ENCODE measurements at regions not wholly inside any gene's neighbourhood (a gene's known extent, or its start where the extent isn't known, plus 50 kb on each side); places are given as distances from the start of the nearest gene placed in this dataset.
"Not testable (repeated sequence)": the region's sequence is repeated elsewhere in the genome, so short reads cannot be mapped to it uniquely, and the experiment has no call there.

- DNase-seq: peak; percentile 11
These were observed 97.4 kb upstream of the CLINT1 start for GRCh38 chr5:157956271-157956885.

- DNase-seq: no peak
These were observed 96.7 kb upstream of the CLINT1 start for GRCh38 chr5:157955541-157956172.

- no peak for DNase-seq
These were observed 93.4 kb upstream of the CLINT1 start for GRCh38 chr5:157952374-157952685.

- DNase-seq: no peak
These were observed 92.9 kb upstream of the CLINT1 start for GRCh38 chr5:157951673-157952373.

- no peak for DNase-seq
These were observed 90.6 kb upstream of the CLINT1 start for GRCh38 chr5:157949520-157949919.

- DNase-seq: peak; percentile 93
These were observed 89.9 kb upstream of the CLINT1 start for GRCh38 chr5:157948738-157949410.

GRCh38 chr5:157947156-157947555 is 88.2 kb upstream of the CLINT1 start:
- DNase-seq: no peak

- DNase-seq: not testable (repeated sequence)
These were observed 86.9 kb upstream of the CLINT1 start for GRCh38 chr5:157945822-157946221.

GRCh38 chr5:157944938-157945337 is 86.0 kb upstream of the CLINT1 start:
- no peak for DNase-seq

GRCh38 chr5:157944077-157944633 is 85.2 kb upstream of the CLINT1 start:
- no peak for DNase-seq

- no peak for DNase-seq
These were observed 83.7 kb upstream of the CLINT1 start for GRCh38 chr5:157942595-157942994.

GRCh38 chr5:157941616-157942015 is 82.7 kb upstream of the CLINT1 start:
- DNase-seq: no peak

GRCh38 chr5:157938101-157938500 is 79.2 kb upstream of the CLINT1 start:
- DNase-seq: not testable (repeated sequence)

GRCh38 chr5:157936776-157937501 is 78.0 kb upstream of the CLINT1 start:
- not testable (repeated sequence) for DNase-seq

- DNase-seq: no peak
These were observed 75.7 kb upstream of the CLINT1 start for GRCh38 chr5:157934600-157934999.

GRCh38 chr5:157933005-157933404 is 74.1 kb upstream of the CLINT1 start:
- no peak for DNase-seq

- DNase-seq: no peak
These were observed 71.8 kb upstream of the CLINT1 start for GRCh38 chr5:157930710-157931109.

GRCh38 chr5:157926977-157927376 is 68.0 kb upstream of the CLINT1 start:
- no peak for DNase-seq

- DNase-seq: no peak
These were observed 67.1 kb upstream of the CLINT1 start for GRCh38 chr5:157925786-157926671.

GRCh38 chr5:157924931-157925729 is 66.2 kb upstream of the CLINT1 start:
- no peak for DNase-seq

- DNase-seq: no peak
These were observed 65.5 kb upstream of the CLINT1 start for GRCh38 chr5:157924490-157924889.

Data from suppressor macrophage treated with lipopolysaccharide for 4 hours (primary cell).